GM12878 (cell line): ENCODE measurements at regions not wholly inside any gene's neighbourhood (a gene's known extent, or its start where the extent isn't known, plus 50 kb on each side); places are given as distances from the start of the nearest gene placed in this dataset.

Experiments used
- ATAC-seq: fragments of 200-7000 bp; cut with Tn5 transposase; 3 replicates; pipeline ENCODE4 v1.9.1; 2020; ENCODE audit warnings: mild to moderate bottlenecking, moderate library complexity
- BruUV-seq: library from RNA; stranded (reverse); fragments of 400-500 nt; replicated peaks from 2 replicates; lab custom pipeline; 2021; lab: Mats Ljungman, UMichigan
- CTCF ChIA-PET: fragments of 300-600 bp; sonication (Branson Sonifier 250); formaldehyde crosslinking; extraction: SDS; loops from one replicate; lab custom pipeline; 2021; ENCODE audit warnings: inconsistent platforms; lab: Yijun Ruan, JAX
- POLR2A ChIA-PET: fragments of 350-600 bp; formaldehyde crosslinking; extraction: SDS; loops from one replicate; lab custom pipeline; 2021; ENCODE audit warnings: inconsistent platforms; lab: Charles Lee
- RAD21 ChIA-PET: fragments of 300-600 bp; sonication (Branson Sonifier 250); formaldehyde crosslinking; loops from one replicate; lab custom pipeline; 2023; ENCODE audit warnings: antibody characterized with exemption; ENCODE audit not compliant: unreplicated experiment; lab: Charles Lee
- SMC1A ChIA-PET: fragments of 300-600 bp; sonication (Branson Sonifier 250); formaldehyde crosslinking; loops from one replicate; lab custom pipeline; 2023; ENCODE audit not compliant: unreplicated experiment, uncharacterized antibody; lab: Charles Lee
- DNase-seq: peaks from one replicate; pipeline ENCODE4 v3.0.0-alpha.2; 2011; ENCODE audit warnings: low read depth, low spot score
- FAIRE-seq: peaks from 3 replicates; lab custom pipeline; 2011; peaks lifted over from hg19 to GRCh38; lab: Jason Lieb, UNC
- H2AFZ ChIP-seq: 2 replicates; pipeline ENCODE4 v1.6.0; 2011; ENCODE audit warnings: low read depth, low read length, control low read depth; ENCODE audit not compliant: control insufficient read depth
- H3K27ac ChIP-seq: 2 replicates; pipeline ENCODE4 v1.5.1; 2011; ENCODE audit warnings: control low read depth; ENCODE audit not compliant: control insufficient read depth, insufficient read depth
- H3K27me3 ChIP-seq, 2 experiments: replicated peaks in 1 of 2; 2 replicates each; pipeline versions ENCODE4 v1.6.0 to v1.6.1; 2011; ENCODE audit warnings: low read length in 1 of 2; ENCODE audit not compliant: control insufficient read depth in 2 of 2, insufficient read depth in 2 of 2
- H3K36me3 ChIP-seq, 2 experiments: 2 replicates each; pipeline ENCODE4 v1.5.1; 2011; ENCODE audit warnings: low read length in 1 of 2; ENCODE audit not compliant: control insufficient read depth in 2 of 2, insufficient read depth in 2 of 2
- H3K4me1 ChIP-seq: 2 replicates; pipeline ENCODE4 v1.6.1; 2011; ENCODE audit warnings: mild to moderate bottlenecking, low read length, moderate library complexity, mixed read lengths; ENCODE audit not compliant: control insufficient read depth, insufficient read depth
- H3K4me2 ChIP-seq: 2 replicates; pipeline ENCODE4 v1.6.0; 2011; ENCODE audit warnings: control low read depth; ENCODE audit not compliant: control insufficient read depth, insufficient read depth
- H3K4me3 ChIP-seq: fragments of 200-600 bp; sonication (generic); 2 replicates; pipeline ENCODE4 v1.5.1; 2016
- H3K79me2 ChIP-seq: 2 replicates; pipeline ENCODE4 v1.6.0; 2011; ENCODE audit warnings: low read length; ENCODE audit not compliant: control insufficient read depth, insufficient read depth
- H3K9ac ChIP-seq: 2 replicates; pipeline ENCODE4 v1.8.0; 2011; ENCODE audit warnings: low read length, control low read depth, mixed read lengths; ENCODE audit not compliant: control insufficient read depth, insufficient read depth
- H3K9me3 ChIP-seq: replicated peaks from 3 replicates; pipeline ENCODE4 v1.5.1; 2011; ENCODE audit warnings: mild to moderate bottlenecking, low read length; ENCODE audit not compliant: control insufficient read depth, insufficient read depth
- H4K20me1 ChIP-seq: 2 replicates; pipeline ENCODE4 v1.6.0; 2011; ENCODE audit not compliant: control insufficient read depth, insufficient read depth
- EP300 ChIP-seq, 2 experiments: fragments of 150-350 bp in 1 of 2; IDR thresholded peaks; 2 replicates each; pipeline ENCODE4 v1.6.1; 2011 to 2012; ENCODE audit warnings: low read depth in 2 of 2, low read length in 2 of 2, borderline replicate concordance in 1 of 2, improper control_type of control experiment in 1 of 2, inconsistent platforms in 1 of 2; ENCODE audit not compliant: control insufficient read depth in 1 of 2
- KAT2A ChIP-seq: conservative IDR thresholded peaks from 2 replicates; pipeline ENCODE4 v1.6.1; 2011; ENCODE audit warnings: low read depth, low read length; ENCODE audit not compliant: control insufficient read depth
- TBL1XR1 ChIP-seq: IDR thresholded peaks from 2 replicates; pipeline ENCODE4 v1.6.1; 2012; ENCODE audit warnings: low read depth, low read length, improper control_type of control experiment
- ZNF24 ChIP-seq: fragments of 450-650 bp; IDR thresholded peaks from 2 replicates; pipeline ENCODE4 v1.6.1; 2017; ENCODE audit warnings: antibody characterized with exemption, mild to moderate bottlenecking
- ZNF687 ChIP-seq: fragments of 450-650 bp; IDR thresholded peaks from 2 replicates; pipeline ENCODE4 v1.6.1; 2017; ENCODE audit warnings: mild to moderate bottlenecking, moderate library complexity
- WGBS: methylation state at CpG from one replicate; pipeline ENCODE4 v1.1.6; 2016; ENCODE audit warnings: low lambda C conversion rate; ENCODE audit not compliant: insufficient replicate concordance, insufficient coverage; ENCODE audit errors: missing lambda C conversion rate; 5-methylcytosine and 5-hydroxymethylcytosine counted together
- in situ Hi-C: fragments of 300-500 bp; cut with MboI; formaldehyde crosslinking; loops from 9 replicates; pipeline ENCODE4 v1.14.3; 2018; ENCODE audit warnings: mixed read lengths
- intact Hi-C: fragments of 100-400 bp; cut with micrococcal nuclease; formaldehyde crosslinking; loops from one replicate; pipeline ENCODE4 v1.14.2; 2022; ENCODE audit not compliant: unreplicated experiment
- TF ChIP-seq, protein P1 (sequence below): IDR thresholded peaks from 2 replicates; pipeline ENCODE4 v1.6.1; 2012; ENCODE audit warnings: low read depth, low read length, improper control_type of control experiment

DNA sequence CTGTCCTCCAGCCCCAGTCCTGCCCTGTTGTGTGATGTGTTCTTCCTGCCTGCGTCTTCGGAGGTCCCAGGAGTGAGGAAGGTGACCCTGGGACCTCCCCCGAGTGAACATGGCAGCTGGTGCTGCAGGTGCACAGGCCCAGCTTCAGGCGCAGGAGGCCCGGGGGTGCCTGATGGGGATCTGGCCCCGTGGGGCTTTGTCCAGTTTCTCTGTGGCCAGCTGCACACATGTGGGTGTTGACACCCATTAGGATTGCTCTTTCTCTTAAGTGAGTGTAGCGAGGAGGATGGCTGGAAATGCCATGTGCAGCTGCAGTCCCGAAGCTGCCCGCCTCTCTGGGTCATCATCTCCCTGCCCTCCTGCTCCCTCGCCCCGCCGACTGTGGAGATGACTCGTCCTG, 1279.7 kb downstream of the BRD1 start (continued):
- no peak for TF ChIP-seq ZNF687

DNA sequence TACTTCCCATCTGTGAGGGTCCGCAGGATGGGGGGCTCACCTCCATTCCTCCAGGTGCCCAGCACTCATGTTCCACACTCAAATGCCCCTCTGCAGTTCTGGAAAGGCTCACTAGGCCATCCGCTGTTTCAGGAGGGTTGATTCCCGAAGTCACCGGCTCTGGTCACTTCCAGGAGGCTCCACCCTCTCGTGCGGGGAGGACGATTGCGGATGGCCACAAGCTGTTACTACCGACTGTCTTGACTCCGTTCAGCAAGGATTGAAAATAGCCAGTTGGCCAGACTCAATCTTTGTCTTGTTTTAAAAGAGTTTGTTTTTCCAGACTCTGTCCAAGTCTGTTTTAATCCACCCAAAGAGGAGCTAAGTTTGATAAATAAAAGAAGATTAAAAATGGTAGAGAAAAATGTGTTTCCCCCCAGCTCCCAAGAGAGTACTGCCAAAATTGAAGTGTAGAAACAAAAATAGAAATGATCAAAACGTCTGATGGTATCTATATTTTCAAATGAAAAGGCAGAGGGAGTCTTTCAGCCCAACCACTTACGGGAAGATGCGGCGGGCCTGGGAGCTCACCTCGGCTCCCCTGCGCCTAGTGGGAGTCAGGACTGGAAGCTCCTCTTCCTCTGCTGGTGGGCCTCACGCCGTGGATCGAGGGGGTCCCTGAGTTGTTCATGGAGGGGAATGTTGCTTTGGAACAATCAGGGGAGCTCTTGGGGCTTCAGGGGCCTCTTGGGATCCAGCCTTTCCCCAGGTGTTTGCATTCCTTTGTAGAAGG, 1280.8 kb downstream of the BRD1 start:
- H3K27ac ChIP-seq: no peak overlapping the region
- H3K27me3 ChIP-seq: no peaks in the 10 kb centered on the region
- H4K20me1 ChIP-seq: no peaks in the 10 kb centered on the region
- TF ChIP-seq EP300 (IDR thresholded peaks at IDR 0.05; ENCODE audit: borderline replicate concordance in 1 of 2, control insufficient read depth in 1 of 2, low read depth in 2 of 2, low read length in 2 of 2): no peak
- TF ChIP-seq KAT2A: no peak
- TF ChIP-seq ZNF24: no peak
- TF ChIP-seq, protein P1, sequence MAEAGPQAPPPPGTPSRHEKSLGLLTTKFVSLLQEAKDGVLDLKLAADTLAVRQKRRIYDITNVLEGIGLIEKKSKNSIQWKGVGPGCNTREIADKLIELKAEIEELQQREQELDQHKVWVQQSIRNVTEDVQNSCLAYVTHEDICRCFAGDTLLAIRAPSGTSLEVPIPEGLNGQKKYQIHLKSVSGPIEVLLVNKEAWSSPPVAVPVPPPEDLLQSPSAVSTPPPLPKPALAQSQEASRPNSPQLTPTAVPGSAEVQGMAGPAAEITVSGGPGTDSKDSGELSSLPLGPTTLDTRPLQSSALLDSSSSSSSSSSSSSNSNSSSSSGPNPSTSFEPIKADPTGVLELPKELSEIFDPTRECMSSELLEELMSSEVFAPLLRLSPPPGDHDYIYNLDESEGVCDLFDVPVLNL: no peak
- no peak for TF ChIP-seq TBL1XR1
- no peak for DNase-seq
- ChIA-PET RAD21 (no interaction called here), CTCF (interaction anchor here (0.7 kb wide), 1 partner anchor 321 kb away, joined by 3 read pairs; no protein-coding TSS in a partner anchor), POLR2A (no interaction called here), SMC1A (no interaction called here)
- no peak overlapping the region for H3K4me3 ChIP-seq
- H3K4me1 ChIP-seq: no peaks in the 10 kb centered on the region
- no peak for ATAC-seq
- no peaks in the 10 kb centered on the region for H3K36me3 ChIP-seq
- in situ Hi-C loops (no loop called here), intact Hi-C loops (no loop called here)
- no TSS peak for BruUV-seq
- H3K9ac ChIP-seq: no peak overlapping the region
- no peak for FAIRE-seq
- WGBS: 73% methylated on average over 19 of the region's 19 CpGs
- H2AFZ ChIP-seq: no peak overlapping the region
- H3K4me2 ChIP-seq: no peak overlapping the region
- H3K79me2 ChIP-seq: no peaks in the 10 kb centered on the region
- H3K9me3 ChIP-seq: no peaks in the 10 kb centered on the region; the same call in 2 of the 3 replicates
